ENCODE measurements at regions not wholly inside any gene's neighbourhood (a gene's known extent, or its start where the extent isn't known, plus 50 kb on each side); places are given as distances from the start of the nearest gene placed in this dataset.
"Not testable (repeated sequence)": the region's sequence is repeated elsewhere in the genome, so short reads cannot be mapped to it uniquely, and the experiment has no call there.

DNA sequence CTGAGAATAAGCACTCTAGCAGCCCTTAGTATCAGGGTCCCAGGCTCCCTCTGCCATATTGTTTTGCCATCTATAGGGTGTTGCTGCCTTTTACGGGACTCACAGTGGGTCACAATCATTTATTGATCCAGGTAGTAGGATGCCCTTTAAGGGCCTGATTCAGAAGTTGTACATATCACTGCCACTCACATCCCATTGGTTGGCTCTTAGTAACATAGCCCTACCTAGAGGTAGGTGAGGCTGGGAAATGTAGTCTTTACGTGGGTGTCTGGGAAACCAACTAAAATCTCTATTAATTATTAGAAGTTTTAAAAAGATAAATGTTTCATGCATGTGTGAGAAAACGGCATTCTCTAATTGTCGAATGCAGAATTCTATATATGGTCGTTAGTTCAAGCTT is 78.8 kb upstream of the ATP5PO start:
- DNase-seq: no peak
- intact Hi-C loops (cut with DNase I): no loop called here
- no peaks in the 10 kb centered on the region for H3K36me3 ChIP-seq
- no peaks in the 10 kb centered on the region for H3K4me1 ChIP-seq
- TF ChIP-seq CTCF (IDR thresholded peaks at IDR 0.05) (no peak), POLR2A (IDR thresholded peaks at IDR 0.05) (no peak)
- no peaks in the 10 kb centered on the region for H3K27me3 ChIP-seq
- 81 to 86% methylated on average over 5 of the region's 5 CpGs for whole genome bisulfite sequencing, 2 donors
- H3K4me3 ChIP-seq: no peak overlapping the region
- peak overlapping the region in 2 of 4 donors; percentile 28 to 42 for H3K27ac ChIP-seq
- no peaks in the 10 kb centered on the region for H3K9me3 ChIP-seq

- Histone ChIP-seq H3K4me3 (no peak overlapping the region), H3K36me3 (no peaks in the 10 kb centered on the region), H3K27ac (peak overlapping the region in 2 of 4 donors; percentile 28 to 42), H3K27me3 (no peaks in the 10 kb centered on the region), H3K9me3 (no peaks in the 10 kb centered on the region), H3K4me1 (no peaks in the 10 kb centered on the region)
- intact Hi-C loops (cut with DNase I): no loop called here
- TF ChIP-seq POLR2A (IDR thresholded peaks at IDR 0.05): no peak
- no peak for TF ChIP-seq CTCF (IDR thresholded peaks at IDR 0.05)
- 54 to 55% methylated on average over 11 to 12 of the region's 12 CpGs for WGBS, 2 donors
- DNase-seq: no peak
Observed at GRCh38 chr21:33993286-33994231, 78.0 kb upstream of the ATP5PO start.

DNA sequence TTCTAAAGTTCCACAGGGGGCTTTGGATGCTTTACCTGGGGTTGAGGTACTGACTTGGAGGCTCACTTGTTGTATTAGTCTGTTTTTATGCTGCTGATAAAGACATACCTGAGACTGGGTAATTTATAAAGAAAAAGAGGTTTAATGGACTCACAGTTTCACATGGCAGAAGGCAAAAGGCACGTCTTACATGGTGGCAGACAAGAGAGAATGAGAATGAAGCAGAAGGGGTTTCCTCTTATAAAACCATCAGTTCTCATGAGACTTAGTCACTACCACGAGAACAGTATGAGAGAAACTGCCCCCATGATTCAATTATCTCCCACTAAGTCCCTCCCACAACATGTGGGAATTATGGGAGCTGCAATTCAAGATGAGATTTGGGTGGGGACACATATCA is 76.8 kb upstream of the ATP5PO start:
- WGBS, 2 donors: 59 to 71% methylated on average over 2 of the region's 2 CpGs
- H3K27ac ChIP-seq; H3K4me3 ChIP-seq; H3K36me3 ChIP-seq; DNase-seq; H3K4me1 ChIP-seq; H3K9me3 ChIP-seq; H3K27me3 ChIP-seq; intact Hi-C loops (cut with DNase I): not testable (repeated sequence)

- Histone ChIP-seq H3K9me3 (no peaks in the 10 kb centered on the region), H3K4me3 (no peak overlapping the region), H3K36me3 (no peaks in the 10 kb centered on the region), H3K4me1 (no peaks in the 10 kb centered on the region), H3K27ac (no peak overlapping the region), H3K27me3 (no peaks in the 10 kb centered on the region)
- 78 to 88% methylated on average over 3 of the region's 3 CpGs for WGBS, 2 donors
- intact Hi-C loops (cut with DNase I): no loop called here
- TF ChIP-seq CTCF (IDR thresholded peaks at IDR 0.05): no peak
- TF ChIP-seq POLR2A (IDR thresholded peaks at IDR 0.05): no peak
- no peak for DNase-seq
Observed at GRCh38 chr21:33991133-33991532, 75.5 kb upstream of the ATP5PO start.

- Histone ChIP-seq H3K4me3 (no peak overlapping the region), H3K9me3 (no peaks in the 10 kb centered on the region), H3K27ac (no peak overlapping the region), H3K36me3 (no peaks in the 10 kb centered on the region), H3K4me1 (no peaks in the 10 kb centered on the region), H3K27me3 (no peaks in the 10 kb centered on the region)
- 82 to 94% methylated on average over 2 of the region's 2 CpGs for WGBS, 2 donors
- TF ChIP-seq CTCF (IDR thresholded peaks at IDR 0.05) (no peak), POLR2A (IDR thresholded peaks at IDR 0.05) (no peak)
- DNase-seq: no peak
- intact Hi-C loops (cut with DNase I): no loop called here
Observed at GRCh38 chr21:33989440-33989839, 73.8 kb upstream of the ATP5PO start.

All from esophagus squamous epithelium (tissue), 5 donors.